Adipocyte (in vitro differentiated cells): ENCODE measurements at regions not wholly inside any gene's neighbourhood (a gene's known extent, or its start where the extent isn't known, plus 50 kb on each side); places are given as distances from the start of the nearest gene placed in this dataset.
"Not testable (repeated sequence)": the region's sequence is repeated elsewhere in the genome, so short reads cannot be mapped to it uniquely, and the experiment has no call there.

Source experiments
- DNase-seq: peaks from one replicate; pipeline ENCODE4 v3.0.0-alpha.2; 2015; ENCODE audit warnings: low read depth
- H3K27me3 ChIP-seq: replicated peaks from 2 replicates; pipeline ENCODE4 v1.7.0; 2013; ENCODE audit warnings: mild to moderate bottlenecking, low read length, moderate library complexity; ENCODE audit not compliant: control insufficient read depth, insufficient read depth
- H3K36me3 ChIP-seq: 2 replicates; pipeline ENCODE4 v1.7.0; 2013; ENCODE audit warnings: low read length, mild to moderate bottlenecking, moderate library complexity; ENCODE audit not compliant: control insufficient read depth, insufficient read depth, severe bottlenecking
- H3K4me1 ChIP-seq: 2 replicates; pipeline ENCODE4 v1.7.0; 2013; ENCODE audit warnings: mild to moderate bottlenecking, low read length, moderate library complexity; ENCODE audit not compliant: control insufficient read depth, insufficient read depth
- H3K4me3 ChIP-seq: 2 replicates; pipeline ENCODE4 v1.7.0; 2013; ENCODE audit warnings: mild to moderate bottlenecking, low read length, moderate library complexity
- H3K9ac ChIP-seq: 2 replicates; pipeline ENCODE4 v1.7.0; 2013; ENCODE audit warnings: mild to moderate bottlenecking, low read length, moderate library complexity
- H3K9me3 ChIP-seq: 2 replicates; pipeline ENCODE4 v1.7.0; 2013; ENCODE audit warnings: mild to moderate bottlenecking, low read length, moderate library complexity; ENCODE audit not compliant: control insufficient read depth

- H3K4me1 ChIP-seq = no peaks in the 10 kb centered on the region
- H3K27me3 ChIP-seq = no peaks in the 10 kb centered on the region
- no peak overlapping the region for H3K4me3 ChIP-seq
- DNase-seq = no peak
- H3K9me3 ChIP-seq = no peaks in the 10 kb centered on the region
- H3K9ac ChIP-seq = no peak overlapping the region
- H3K36me3 ChIP-seq = no peaks in the 10 kb centered on the region
Observed at GRCh38 chr3:154668187-154668586, 238.2 kb upstream of the GPR149 start.

GRCh38 chr3:154666542-154666941, 236.6 kb upstream of the GPR149 start:
- Histone ChIP-seq H3K4me1 (no peaks in the 10 kb centered on the region), H3K4me3 (no peak overlapping the region), H3K9me3 (no peaks in the 10 kb centered on the region), H3K27me3 (no peaks in the 10 kb centered on the region), H3K9ac (no peak overlapping the region), H3K36me3 (no peaks in the 10 kb centered on the region)
- no peak for DNase-seq

GRCh38 chr3:154664714-154665113, 234.7 kb upstream of the GPR149 start:
- DNase-seq = no peak
- Histone ChIP-seq H3K4me3 (no peak overlapping the region), H3K9ac (no peak overlapping the region), H3K36me3 (no peaks in the 10 kb centered on the region), H3K27me3 (no peaks in the 10 kb centered on the region), H3K4me1 (no peaks in the 10 kb centered on the region), H3K9me3 (no peaks in the 10 kb centered on the region)

GRCh38 chr3:154662851-154663250, 232.9 kb upstream of the GPR149 start:
- Histone ChIP-seq H3K9ac (no peak overlapping the region), H3K36me3 (no peaks in the 10 kb centered on the region), H3K4me3 (no peak overlapping the region), H3K27me3 (no peaks in the 10 kb centered on the region), H3K4me1 (no peaks in the 10 kb centered on the region), H3K9me3 (no peaks in the 10 kb centered on the region)
- no peak for DNase-seq

- Histone ChIP-seq H3K9me3 (no peaks in the 10 kb centered on the region), H3K36me3 (no peaks in the 10 kb centered on the region), H3K9ac (no peak overlapping the region), H3K4me3 (no peak overlapping the region), H3K4me1 (peaks cover 8% of the 10 kb centered on the region), H3K27me3 (no peaks in the 10 kb centered on the region)
- no peak for DNase-seq
Observed at GRCh38 chr3:154660811-154661210, 230.8 kb upstream of the GPR149 start.

- no peak overlapping the region for H3K9ac ChIP-seq
- DNase-seq = no peak
- H3K36me3 ChIP-seq = no peaks in the 10 kb centered on the region
- no peaks in the 10 kb centered on the region for H3K9me3 ChIP-seq
- H3K4me1 ChIP-seq = peaks cover 12% of the 10 kb centered on the region
- no peaks in the 10 kb centered on the region for H3K27me3 ChIP-seq
- no peak overlapping the region for H3K4me3 ChIP-seq
Observed at GRCh38 chr3:154658000-154658399, 228.0 kb upstream of the GPR149 start.

- Histone ChIP-seq H3K9me3 (no peaks in the 10 kb centered on the region), H3K27me3 (no peaks in the 10 kb centered on the region), H3K36me3 (no peaks in the 10 kb centered on the region), H3K4me3 (no peak overlapping the region), H3K4me1 (peaks cover 12% of the 10 kb centered on the region), H3K9ac (no peak overlapping the region)
- DNase-seq = no peak
Observed at GRCh38 chr3:154657218-154657617, 227.2 kb upstream of the GPR149 start.

GRCh38 chr3:154656486-154656885, 226.5 kb upstream of the GPR149 start:
- no peaks in the 10 kb centered on the region for H3K36me3 ChIP-seq
- H3K9me3 ChIP-seq = no peaks in the 10 kb centered on the region
- peaks cover 12% of the 10 kb centered on the region for H3K4me1 ChIP-seq
- no peak overlapping the region for H3K4me3 ChIP-seq
- no peaks in the 10 kb centered on the region for H3K27me3 ChIP-seq
- no peak overlapping the region for H3K9ac ChIP-seq
- DNase-seq = no peak

- Histone ChIP-seq H3K36me3 (no peaks in the 10 kb centered on the region), H3K9ac (no peak overlapping the region), H3K9me3 (no peaks in the 10 kb centered on the region), H3K27me3 (no peaks in the 10 kb centered on the region), H3K4me3 (no peak overlapping the region), H3K4me1 (no peaks in the 10 kb centered on the region)
- no peak for DNase-seq
Observed at GRCh38 chr3:154642145-154642544, 212.2 kb upstream of the GPR149 start.

GRCh38 chr3:154625756-154626155, 195.8 kb upstream of the GPR149 start:
- DNase-seq = no peak
- H3K4me1 ChIP-seq = no peaks in the 10 kb centered on the region
- H3K27me3 ChIP-seq = no peaks in the 10 kb centered on the region
- no peak overlapping the region for H3K9ac ChIP-seq
- no peak overlapping the region for H3K4me3 ChIP-seq
- H3K9me3 ChIP-seq = peaks cover 5% of the 10 kb centered on the region
- no peaks in the 10 kb centered on the region for H3K36me3 ChIP-seq

GRCh38 chr3:154619621-154620020, 189.6 kb upstream of the GPR149 start:
- H3K4me3 ChIP-seq, H3K9me3 ChIP-seq, H3K36me3 ChIP-seq: not testable (repeated sequence)

GRCh38 chr3:154616298-154616697, 186.3 kb upstream of the GPR149 start:
- DNase-seq = no peak
- no peaks in the 10 kb centered on the region for H3K36me3 ChIP-seq

More at GRCh38 chr3:154619621-154620020, 189.6 kb upstream of the GPR149 start:
- H3K9ac ChIP-seq, H3K27me3 ChIP-seq, DNase-seq, H3K4me1 ChIP-seq: not testable (repeated sequence)

More at GRCh38 chr3:154616298-154616697, 186.3 kb upstream of the GPR149 start:
- Histone ChIP-seq H3K27me3 (no peaks in the 10 kb centered on the region), H3K4me1 (peaks cover 2% of the 10 kb centered on the region), H3K4me3 (no peak overlapping the region), H3K9me3 (no peaks in the 10 kb centered on the region), H3K9ac (no peak overlapping the region)
